ENCODE measurements at regions not wholly inside any gene's neighbourhood (a gene's known extent, or its start where the extent isn't known, plus 50 kb on each side); places are given as distances from the start of the nearest gene placed in this dataset.

GRCh38 chrX:10390187-10390586 lies 230.2 kb downstream of the MID1 start:
- BruUV-seq (replicated peaks): no TSS peak
- TF ChIP-seq POLR2AphosphoS5 (IDR thresholded peaks at IDR 0.05; ENCODE audit: low read depth, low read length) (no peak), SIN3A (IDR thresholded peaks at IDR 0.05; ENCODE audit: borderline replicate concordance, insufficient read depth, low read depth, low read length) (no peak), REST (IDR thresholded peaks at IDR 0.05; ENCODE audit: insufficient read depth in 1 of 2, low read depth in 2 of 2, low read length in 1 of 2) (no peak), TCF7L2 (IDR thresholded peaks at IDR 0.05; ENCODE audit: low read depth, low read length) (no peak), CTCF (IDR thresholded peaks at IDR 0.05) (no peak)
- Histone ChIP-seq H3K27ac (ENCODE audit: low read length) (no peak overlapping the region), H3K27me3 (ENCODE audit: control insufficient read depth, insufficient read depth, low read length) (no peaks in the 10 kb centered on the region), H3K4me3 (ENCODE audit: low read depth in 2 of 2, low read length in 2 of 2) (no peak overlapping the region), H3K36me3 (ENCODE audit: control insufficient read depth, insufficient read depth, low read length) (no peaks in the 10 kb centered on the region), H3K9me3 (ENCODE audit: control insufficient read depth, insufficient read depth, low read depth, low read length) (no peaks in the 10 kb centered on the region), H3K4me1 (ENCODE audit: control insufficient read depth, insufficient read depth, low read length) (no peaks in the 10 kb centered on the region)
- ATAC-seq (no peak), DNase-seq (ENCODE audit: low read depth, low spot score) (no peak)
- intact Hi-C loops (cut with micrococcal nuclease; ENCODE audit: unreplicated experiment): no loop called here
- ChIA-PET POLR2A (no interaction called here), CTCF (no interaction called here)
- in situ Hi-C loops (cut with HindIII; ENCODE audit: low pct_unique_long_range_greater_than_20kb, low sequenced_read_pairs): no loop called here

GRCh38 chrX:10393241-10393640 lies 227.1 kb downstream of the MID1 start:
- intact Hi-C loops (cut with micrococcal nuclease; ENCODE audit: unreplicated experiment): no loop called here
- POLR2A ChIA-PET: no interaction called here
- DNase-seq (ENCODE audit: low read depth, low spot score) (no peak), ATAC-seq (no peak)
- in situ Hi-C loops (cut with HindIII; ENCODE audit: low pct_unique_long_range_greater_than_20kb, low sequenced_read_pairs): no loop called here
- BruUV-seq (replicated peaks): no TSS peak
- CTCF ChIA-PET: no interaction called here
- Histone ChIP-seq H3K9me3 (ENCODE audit: control insufficient read depth, insufficient read depth, low read depth, low read length) (no peaks in the 10 kb centered on the region), H3K4me1 (ENCODE audit: control insufficient read depth, insufficient read depth, low read length) (no peaks in the 10 kb centered on the region), H3K4me3 (ENCODE audit: low read depth in 2 of 2, low read length in 2 of 2) (no peak overlapping the region), H3K27ac (ENCODE audit: low read length) (no peak overlapping the region), H3K36me3 (ENCODE audit: control insufficient read depth, insufficient read depth, low read length) (no peaks in the 10 kb centered on the region), H3K27me3 (ENCODE audit: control insufficient read depth, insufficient read depth, low read length) (no peaks in the 10 kb centered on the region)
- TF ChIP-seq POLR2AphosphoS5 (IDR thresholded peaks at IDR 0.05; ENCODE audit: low read depth, low read length) (no peak), SIN3A (IDR thresholded peaks at IDR 0.05; ENCODE audit: borderline replicate concordance, insufficient read depth, low read depth, low read length) (no peak), CTCF (IDR thresholded peaks at IDR 0.05) (no peak), REST (IDR thresholded peaks at IDR 0.05; ENCODE audit: insufficient read depth in 1 of 2, low read depth in 2 of 2, low read length in 1 of 2) (no peak), TCF7L2 (IDR thresholded peaks at IDR 0.05; ENCODE audit: low read depth, low read length) (no peak)
